ENCODE measurements at regions not wholly inside any gene's neighbourhood (a gene's known extent, or its start where the extent isn't known, plus 50 kb on each side); places are given as distances from the start of the nearest gene placed in this dataset.

DNA sequence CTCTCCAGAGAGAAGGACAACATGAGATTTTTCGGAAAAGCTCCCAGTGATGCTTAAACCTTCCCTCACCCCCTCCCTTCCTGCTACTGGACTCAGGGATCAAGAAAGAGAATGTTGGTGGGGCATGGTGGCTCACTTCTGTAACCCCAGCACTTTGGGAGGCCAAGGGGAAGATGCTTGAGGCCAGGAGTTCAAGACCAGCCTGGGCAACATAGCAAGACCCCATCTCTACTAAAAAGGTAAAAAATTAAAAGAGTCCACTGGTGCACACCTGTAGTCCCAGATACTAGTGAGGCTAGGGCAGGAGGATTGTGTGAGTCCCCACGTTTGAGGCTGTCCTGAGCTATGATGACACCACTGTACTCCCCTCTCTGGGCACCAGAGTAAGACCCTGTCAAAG, 162.9 kb upstream of the RAB4A start:
- Histone ChIP-seq H3K27ac (no peak overlapping the region), H3K9me3 (peaks cover 0 to 3% of the 10 kb centered on the region in 2 donors), H3K4me3 (no peak overlapping the region), H3K27me3 (no peaks in the 10 kb centered on the region), H3K36me3 (no peaks in the 10 kb centered on the region), H3K4me1 (no peaks in the 10 kb centered on the region)
- DNase-seq (ENCODE audit: low spot score): no peak
- TF ChIP-seq, protein P1, sequence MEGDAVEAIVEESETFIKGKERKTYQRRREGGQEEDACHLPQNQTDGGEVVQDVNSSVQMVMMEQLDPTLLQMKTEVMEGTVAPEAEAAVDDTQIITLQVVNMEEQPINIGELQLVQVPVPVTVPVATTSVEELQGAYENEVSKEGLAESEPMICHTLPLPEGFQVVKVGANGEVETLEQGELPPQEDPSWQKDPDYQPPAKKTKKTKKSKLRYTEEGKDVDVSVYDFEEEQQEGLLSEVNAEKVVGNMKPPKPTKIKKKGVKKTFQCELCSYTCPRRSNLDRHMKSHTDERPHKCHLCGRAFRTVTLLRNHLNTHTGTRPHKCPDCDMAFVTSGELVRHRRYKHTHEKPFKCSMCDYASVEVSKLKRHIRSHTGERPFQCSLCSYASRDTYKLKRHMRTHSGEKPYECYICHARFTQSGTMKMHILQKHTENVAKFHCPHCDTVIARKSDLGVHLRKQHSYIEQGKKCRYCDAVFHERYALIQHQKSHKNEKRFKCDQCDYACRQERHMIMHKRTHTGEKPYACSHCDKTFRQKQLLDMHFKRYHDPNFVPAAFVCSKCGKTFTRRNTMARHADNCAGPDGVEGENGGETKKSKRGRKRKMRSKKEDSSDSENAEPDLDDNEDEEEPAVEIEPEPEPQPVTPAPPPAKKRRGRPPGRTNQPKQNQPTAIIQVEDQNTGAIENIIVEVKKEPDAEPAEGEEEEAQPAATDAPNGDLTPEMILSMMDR (IDR thresholded peaks at IDR 0.05): no peak

DNA sequence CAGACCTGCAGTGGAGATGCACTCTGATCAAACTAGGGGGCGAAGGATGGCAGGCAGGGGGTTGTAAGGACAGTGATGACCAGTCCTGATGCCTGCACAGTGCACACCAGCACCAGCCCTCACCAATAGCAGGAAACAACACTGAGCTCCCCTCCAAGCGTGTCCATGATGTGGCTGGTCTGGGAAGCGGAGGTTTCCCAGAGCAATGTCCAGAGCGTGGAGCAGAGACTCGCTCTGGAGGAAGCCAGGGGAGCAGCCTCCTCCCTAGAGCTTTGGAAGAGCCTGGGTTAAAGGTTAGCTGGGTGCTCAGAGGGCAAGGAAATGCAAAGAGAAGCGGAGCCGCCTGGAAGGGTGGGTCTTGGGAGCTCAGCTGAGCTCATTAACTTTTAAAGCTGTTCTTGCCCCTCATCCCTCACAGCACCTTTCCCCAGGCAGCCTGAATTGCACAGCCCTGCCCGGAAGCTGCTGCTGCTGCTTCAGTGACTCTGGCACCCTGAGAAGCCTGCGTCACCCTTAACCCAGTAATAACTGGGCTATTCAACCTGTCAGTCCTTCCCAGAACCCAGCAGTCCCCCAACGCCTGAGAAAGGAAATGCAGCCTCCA, 162.2 kb upstream of the RAB4A start:
- no peak overlapping the region for H3K4me3 ChIP-seq
- peak overlapping the region in 1 of 2 donors; percentile 5 for H3K27ac ChIP-seq
- no peaks in the 10 kb centered on the region for H3K27me3 ChIP-seq
- H3K9me3 ChIP-seq: peaks cover 0 to 3% of the 10 kb centered on the region in 2 donors
- no peak for DNase-seq (ENCODE audit: low spot score)
- no peaks in the 10 kb centered on the region for H3K4me1 ChIP-seq
- H3K36me3 ChIP-seq: no peaks in the 10 kb centered on the region
- TF ChIP-seq, protein P1 (IDR thresholded peaks at IDR 0.05): no peak

DNA sequence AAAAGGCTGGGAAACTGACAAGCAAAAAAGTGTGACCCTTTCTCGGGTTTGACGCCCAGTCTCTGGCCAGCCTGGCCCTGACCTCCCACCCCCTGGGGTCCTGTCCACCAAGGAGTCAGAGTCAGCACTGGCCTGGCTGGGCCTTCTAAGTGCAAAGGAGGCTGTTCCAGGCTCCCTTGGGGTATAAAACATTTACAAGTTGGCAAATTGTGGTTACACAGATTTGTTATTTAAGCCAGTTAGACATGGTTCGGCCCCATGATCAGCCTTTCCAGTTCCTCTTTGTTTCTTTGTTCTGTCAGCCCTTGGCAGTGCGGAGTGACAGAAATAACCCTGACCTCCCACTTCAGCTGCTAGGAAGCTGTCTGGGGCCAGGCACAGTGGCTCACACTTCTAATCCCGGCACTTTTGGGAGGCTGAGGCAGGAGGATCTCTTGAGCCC, 161.6 kb upstream of the RAB4A start:
- H3K4me1 ChIP-seq: no peaks in the 10 kb centered on the region

GRCh38 chr1:229110986-229111385, 159.9 kb upstream of the RAB4A start:
- no peak overlapping the region for H3K27ac ChIP-seq
- TF ChIP-seq, protein P1 (IDR thresholded peaks at IDR 0.05): no peak
- H3K4me1 ChIP-seq: no peaks in the 10 kb centered on the region
- no peaks in the 10 kb centered on the region for H3K9me3 ChIP-seq
- no peaks in the 10 kb centered on the region for H3K36me3 ChIP-seq
- H3K27me3 ChIP-seq: no peaks in the 10 kb centered on the region
- no peak for DNase-seq (ENCODE audit: low spot score)
- H3K4me3 ChIP-seq: no peak overlapping the region

More for the DNA sequence above, 161.6 kb upstream of the RAB4A start:
- TF ChIP-seq, protein P1 (IDR thresholded peaks at IDR 0.05): no peak
- peaks cover 0 to 3% of the 10 kb centered on the region in 2 donors for H3K9me3 ChIP-seq
- no peak for DNase-seq (ENCODE audit: low spot score)
- H3K4me3 ChIP-seq: no peak overlapping the region
- peak overlapping the region in 1 of 2 donors; percentile 5 for H3K27ac ChIP-seq
- no peaks in the 10 kb centered on the region for H3K36me3 ChIP-seq
- H3K27me3 ChIP-seq: no peaks in the 10 kb centered on the region

GRCh38 chr1:229111703-229112319, 159.1 kb upstream of the RAB4A start:
- Histone ChIP-seq H3K4me1 (no peaks in the 10 kb centered on the region), H3K27ac (no peak overlapping the region), H3K4me3 (no peak overlapping the region), H3K27me3 (no peaks in the 10 kb centered on the region), H3K9me3 (no peaks in the 10 kb centered on the region), H3K36me3 (no peaks in the 10 kb centered on the region)
- TF ChIP-seq, protein P1 (IDR thresholded peaks at IDR 0.05): no peak
- DNase-seq (ENCODE audit: low spot score): no peak
